ENCODE measurements at regions not wholly inside any gene's neighbourhood (a gene's known extent, or its start where the extent isn't known, plus 50 kb on each side); places are given as distances from the start of the nearest gene placed in this dataset.
A peak's percentile ranks its signal among the peaks of the same experiment; 100 is the strongest.
"Not testable (repeated sequence)": the region's sequence is repeated elsewhere in the genome, so short reads cannot be mapped to it uniquely, and the experiment has no call there.

DNA sequence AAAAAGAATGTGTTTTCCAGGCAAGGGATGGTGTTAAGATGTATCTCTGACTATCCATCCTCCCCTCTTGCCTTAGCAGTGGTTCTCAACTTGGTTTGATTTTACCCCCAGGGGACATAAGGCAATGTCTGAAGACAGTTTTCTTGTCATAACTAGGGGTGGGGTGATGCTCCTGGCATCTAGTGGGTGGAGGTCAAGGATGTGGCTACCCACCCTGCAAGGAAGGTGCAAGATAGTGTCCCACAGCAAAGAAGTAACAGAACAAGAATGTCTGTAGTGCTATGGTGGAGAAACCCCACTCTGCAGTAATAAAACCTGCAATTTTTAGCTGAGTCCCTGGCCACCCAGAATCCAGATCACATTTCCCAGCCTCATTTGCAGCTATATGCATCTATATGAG is 81.2 kb upstream of the TBL1X start:
- DNase-seq (ENCODE audit: low spot score): no peak

DNA sequence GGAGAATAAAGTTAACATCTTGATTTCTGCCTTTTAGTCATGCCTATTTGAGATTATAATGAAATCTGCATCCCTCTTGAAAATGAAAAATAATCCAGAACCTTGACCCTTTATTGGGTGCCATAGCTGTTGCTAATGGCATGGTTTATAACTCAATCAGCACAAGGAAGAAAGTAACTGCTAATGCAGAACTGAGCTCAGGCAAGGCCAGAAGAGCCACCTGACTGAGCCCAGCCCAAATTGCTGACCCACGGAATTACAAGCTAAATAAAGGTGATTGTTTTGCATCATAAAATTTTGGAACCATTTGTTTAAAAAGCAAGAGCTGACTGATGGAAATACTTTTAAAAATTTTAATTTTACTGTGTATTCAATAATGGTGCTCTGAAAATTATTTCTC is 76.4 kb upstream of the TBL1X start:
- DNase-seq (ENCODE audit: low spot score): no peak

DNA sequence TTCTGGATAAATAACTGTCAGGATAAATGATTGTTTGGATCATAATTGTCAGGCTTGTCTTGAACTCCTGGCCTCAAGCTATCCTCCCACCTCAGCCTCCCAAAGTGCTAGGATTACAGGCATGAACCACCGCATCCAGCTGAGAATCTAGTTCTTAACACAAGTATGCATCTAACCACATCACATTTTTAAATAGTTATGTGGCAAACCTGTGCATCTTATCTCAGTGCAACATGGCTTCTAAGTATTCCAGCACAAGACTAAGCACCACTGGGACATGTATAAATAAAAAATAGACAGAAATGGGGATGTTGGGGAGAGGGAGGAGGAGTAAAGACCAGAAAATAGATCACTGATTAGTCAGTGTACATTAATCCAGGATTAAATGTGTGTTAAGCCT is 74.7 kb upstream of the TBL1X start:
- DNase-seq (ENCODE audit: low spot score): no peak

DNA sequence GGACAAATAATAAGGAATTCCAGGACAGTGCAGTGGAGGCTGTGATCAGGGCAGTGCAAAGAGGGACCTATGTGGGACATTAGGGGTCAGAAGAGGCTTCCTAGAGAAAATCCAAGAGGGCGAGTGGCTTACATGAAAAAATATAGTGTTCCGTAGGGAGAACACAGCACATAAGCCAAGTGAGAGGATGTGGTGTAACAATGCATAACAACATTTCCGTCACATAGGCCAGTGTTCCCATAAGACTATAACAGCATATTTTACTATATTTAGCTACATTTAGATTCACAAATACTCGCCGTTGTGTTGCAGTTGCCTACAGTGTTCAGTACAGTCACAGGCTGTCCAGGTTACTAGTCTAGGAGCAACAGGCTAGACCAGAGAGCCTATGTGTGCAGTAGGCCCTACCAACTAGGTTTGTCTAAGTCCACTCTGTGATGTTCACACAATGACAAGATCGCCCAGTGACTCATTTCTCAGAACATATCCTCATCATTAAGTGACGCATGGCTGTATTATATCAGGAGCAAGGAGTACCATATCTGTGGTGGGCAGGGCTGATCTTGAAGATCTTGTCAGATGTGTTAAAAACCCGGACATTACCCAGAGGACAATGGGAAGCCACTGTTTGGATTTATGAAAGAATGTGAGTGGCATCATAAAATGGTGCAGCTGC is 74.0 kb upstream of the TBL1X start:
- DNase-seq (ENCODE audit: low spot score): no peak

DNA sequence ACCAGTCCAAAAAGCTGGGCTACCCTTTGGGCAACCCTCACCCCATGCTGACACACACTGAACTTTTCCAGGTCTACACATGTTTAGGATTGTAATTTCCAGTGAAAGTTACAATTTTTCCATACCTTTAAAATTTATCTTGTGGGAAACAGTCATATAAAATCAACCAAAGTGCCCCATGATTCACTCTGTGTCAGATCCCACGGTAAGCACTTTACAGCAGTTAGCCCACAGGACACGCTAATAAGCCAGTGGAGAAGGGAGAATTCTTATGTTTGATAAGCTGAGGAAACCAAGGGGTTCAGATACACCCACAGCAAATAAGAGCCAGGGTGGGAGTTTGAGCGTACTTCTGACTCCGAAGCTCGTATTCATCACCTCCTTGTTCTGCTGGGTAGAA is 72.4 kb upstream of the TBL1X start:
- no peak for DNase-seq (ENCODE audit: low spot score)

DNA sequence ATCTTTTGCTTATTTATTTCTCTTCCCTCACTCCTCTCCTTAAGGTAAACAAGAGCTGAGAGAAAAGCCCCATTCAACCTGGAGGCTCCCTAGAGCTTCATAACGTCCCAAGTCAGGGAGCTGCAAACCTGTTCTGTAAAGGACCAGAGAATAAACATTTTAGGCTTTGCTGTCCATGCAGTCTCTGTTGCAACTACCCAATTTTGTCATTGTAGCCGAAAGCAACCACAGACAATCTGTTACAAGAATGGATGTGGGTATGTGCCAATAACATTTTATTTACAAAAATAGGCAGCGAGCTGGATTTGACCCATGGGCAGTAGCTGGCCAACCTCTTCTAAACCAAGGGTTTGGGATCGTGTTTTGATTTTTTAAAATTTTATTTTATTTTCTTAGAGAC is 71.3 kb upstream of the TBL1X start:
- DNase-seq (ENCODE audit: low spot score): no peak

DNA sequence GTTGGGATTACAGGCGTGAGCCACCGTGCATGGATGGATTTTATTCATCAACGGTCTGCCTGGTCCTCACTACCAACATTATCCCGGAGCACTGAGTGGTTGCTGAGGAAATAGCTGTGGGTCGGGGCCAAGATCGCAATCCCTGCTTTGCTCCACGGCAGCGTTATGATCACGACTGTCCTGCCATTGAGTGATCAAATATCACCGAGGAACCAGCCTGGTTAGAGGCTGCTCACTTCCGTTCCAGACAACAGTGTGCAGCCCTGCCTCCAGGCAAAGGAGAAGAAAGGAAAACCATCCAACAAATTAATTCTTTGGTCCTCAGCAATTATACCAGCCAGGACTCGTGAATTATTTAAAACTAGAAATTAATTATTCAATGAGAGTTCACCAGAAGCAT is 70.6 kb upstream of the TBL1X start:
- no peak for DNase-seq (ENCODE audit: low spot score)

DNA sequence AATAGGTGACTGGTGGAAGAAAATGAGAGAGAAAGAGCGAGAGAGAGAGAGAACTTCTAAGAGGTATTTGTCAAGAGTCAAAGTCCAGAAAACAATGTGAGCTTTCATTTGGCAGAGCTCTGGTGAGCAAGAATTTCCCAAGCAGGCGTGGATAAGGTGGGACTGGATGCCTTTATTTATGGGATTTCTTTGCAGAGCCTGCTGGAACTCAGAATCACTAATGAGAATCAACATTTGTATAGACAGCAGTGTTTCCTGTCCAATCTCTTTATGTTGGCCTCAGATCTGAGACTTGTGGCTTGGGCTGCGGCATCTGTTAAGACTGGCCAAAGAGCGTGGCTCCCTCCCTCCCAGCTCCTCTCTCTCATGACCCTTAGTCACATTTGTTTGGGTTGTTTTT is 67.9 kb upstream of the TBL1X start:
- DNase-seq (ENCODE audit: low spot score): peak; percentile 6

DNA sequence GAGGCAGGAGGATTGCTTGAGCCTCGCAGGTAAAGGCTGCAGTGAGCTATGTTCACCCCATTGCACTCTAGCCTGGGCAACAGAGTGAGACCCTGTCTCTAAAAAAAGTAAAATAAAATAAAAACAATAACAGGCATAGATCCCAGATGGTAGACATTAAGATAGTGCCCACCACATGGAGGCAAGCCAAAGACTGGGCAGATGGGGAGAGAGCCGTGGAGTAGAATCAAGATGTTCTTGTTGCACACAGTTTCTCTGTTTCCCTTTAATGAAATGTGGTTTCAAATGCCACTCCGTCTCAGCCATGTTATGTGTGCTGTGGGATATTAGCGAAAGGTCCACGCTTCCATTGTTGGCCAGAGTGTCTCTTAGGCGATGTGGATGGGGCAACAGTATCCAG is 63.8 kb upstream of the TBL1X start:
- DNase-seq (ENCODE audit: low spot score): no peak

DNA sequence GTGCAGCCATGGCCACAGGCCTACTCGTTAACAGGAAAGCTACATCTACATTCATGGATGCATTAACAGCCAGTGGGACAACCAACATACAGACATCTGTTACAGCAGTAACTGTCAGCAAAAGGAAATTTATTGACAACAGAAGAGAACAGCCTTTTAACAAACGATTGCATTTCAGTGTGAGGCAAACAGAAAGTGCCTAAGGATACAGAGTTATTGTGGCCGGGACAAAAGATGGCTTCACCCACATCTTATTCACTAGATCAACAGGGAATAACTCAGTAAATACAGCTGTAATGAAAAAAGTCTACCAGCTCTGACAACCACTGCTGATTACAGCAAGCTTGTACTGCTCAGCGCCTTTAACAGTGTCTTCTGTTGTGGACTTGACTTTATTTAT is 61.5 kb upstream of the TBL1X start:
- DNase-seq (ENCODE audit: low spot score): no peak

DNA sequence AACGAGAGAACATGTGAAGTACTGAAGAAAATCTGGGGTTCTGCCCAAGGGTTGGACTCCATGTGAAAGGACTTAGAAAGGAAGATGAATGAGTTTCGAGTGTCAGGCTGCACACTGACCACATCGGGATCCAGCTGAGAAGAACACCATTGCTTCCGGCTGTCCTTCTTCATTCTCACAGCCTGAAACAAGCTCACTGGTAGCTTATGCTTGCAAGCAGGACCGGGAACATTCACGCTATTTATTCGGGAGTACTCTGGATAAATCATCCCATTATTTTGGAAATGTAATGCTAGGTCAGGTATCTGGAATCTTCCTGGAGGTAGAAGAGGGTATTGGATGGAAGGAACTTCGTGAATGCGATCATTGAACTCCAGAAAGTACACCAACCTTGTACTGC is 59.2 kb upstream of the TBL1X start:
- DNase-seq (ENCODE audit: low spot score): not testable (repeated sequence)

DNA sequence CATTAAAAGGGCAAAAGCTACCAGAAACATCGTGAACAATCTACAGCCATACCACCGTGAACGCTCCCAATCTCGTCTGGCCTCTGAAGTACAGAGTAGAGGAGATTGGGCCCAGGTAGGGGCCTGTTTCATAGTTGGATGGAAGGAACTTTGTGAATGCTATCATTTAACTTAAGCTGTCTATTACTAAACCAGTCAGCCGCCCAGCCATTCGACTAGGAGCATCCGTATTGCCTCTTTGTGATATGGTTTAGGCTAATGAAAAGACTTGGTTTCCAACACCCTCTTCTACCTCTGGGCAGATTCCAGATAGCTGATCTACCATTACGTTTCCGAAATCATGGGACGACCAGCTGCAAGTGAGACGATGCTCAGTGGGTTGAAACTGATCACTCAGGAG is 54.0 kb upstream of the TBL1X start:
- not testable (repeated sequence) for DNase-seq (ENCODE audit: low spot score)

DNA sequence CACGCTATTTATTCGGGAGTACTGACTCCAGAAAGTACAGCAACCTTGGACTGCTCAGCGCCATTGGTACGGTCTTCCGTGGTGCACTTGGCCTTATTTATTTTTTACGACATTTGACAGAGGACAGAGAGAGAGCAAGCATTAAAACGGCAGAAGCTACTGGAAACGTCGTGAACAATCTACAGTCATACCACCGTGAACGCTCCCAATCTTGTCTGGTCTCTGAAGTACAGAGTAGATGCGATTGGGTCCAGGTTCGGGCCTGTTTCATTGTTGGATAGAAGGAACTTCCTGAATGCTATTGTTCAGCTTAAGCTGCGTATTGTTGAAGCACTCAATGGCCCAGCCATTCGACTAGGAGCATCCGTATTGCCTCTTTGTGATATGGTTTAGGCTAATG is 53.2 kb upstream of the TBL1X start:
- not testable (repeated sequence) for DNase-seq (ENCODE audit: low spot score)

DNA sequence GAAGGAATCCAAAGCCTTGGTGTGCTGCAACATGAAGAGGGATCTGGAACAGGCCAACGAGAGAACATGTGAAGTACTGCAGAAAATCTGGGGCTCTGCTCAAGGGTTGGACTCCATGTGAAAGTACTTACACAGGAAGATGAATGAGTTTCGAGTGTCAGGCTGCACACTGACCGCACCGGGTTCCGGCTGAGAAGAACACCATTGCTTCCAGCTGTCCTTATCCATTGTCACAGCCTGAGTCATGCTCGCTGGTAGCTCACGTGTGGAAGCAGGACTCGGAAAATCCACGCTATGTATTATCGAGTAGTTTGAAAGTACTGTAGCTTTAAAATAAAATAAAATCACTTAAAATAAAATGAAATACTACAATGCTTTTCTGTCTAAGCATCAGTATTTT is 50.4 kb upstream of the TBL1X start:
- no peak for DNase-seq (ENCODE audit: low spot score)

Measured in HuH-7.5 (cell line).